T-helper 2 cell (primary cell): ENCODE measurements at regions not wholly inside any gene's neighbourhood (a gene's known extent, or its start where the extent isn't known, plus 50 kb on each side); places are given as distances from the start of the nearest gene placed in this dataset.

Source experiments
- DNase-seq, 5 experiments: peaks; one replicate each; pipeline versions ENCODE4 v3.0.0 to v3.0.0-alpha.2; 2012 to 2022

GRCh38 chr2:234334756-234335155 lies 162.1 kb downstream of the ARL4C start:
- no peak for DNase-seq

- DNase-seq: no peak
Measured at GRCh38 chr2:234334151-234334550, 162.7 kb downstream of the ARL4C start.

GRCh38 chr2:234333168-234334130 lies 163.4 kb downstream of the ARL4C start:
- no peak for DNase-seq

GRCh38 chr2:234331966-234332365 lies 164.9 kb downstream of the ARL4C start:
- no peak for DNase-seq

- no peak for DNase-seq
Measured at GRCh38 chr2:234331566-234331965, 165.3 kb downstream of the ARL4C start.

- DNase-seq: no peak
Measured at GRCh38 chr2:234330902-234331301, 166.0 kb downstream of the ARL4C start.

GRCh38 chr2:234329202-234329960 lies 167.5 kb downstream of the ARL4C start:
- no peak for DNase-seq

- DNase-seq: no peak
Measured at GRCh38 chr2:234328444-234328990, 168.4 kb downstream of the ARL4C start.

GRCh38 chr2:234326694-234327093 lies 170.2 kb downstream of the ARL4C start:
- no peak for DNase-seq

GRCh38 chr2:234324116-234324515 lies 172.8 kb downstream of the ARL4C start:
- DNase-seq: no peak

- DNase-seq: no peak
Measured at GRCh38 chr2:234322766-234323465, 174.0 kb downstream of the ARL4C start.

GRCh38 chr2:234320066-234320465 lies 176.8 kb downstream of the ARL4C start:
- no peak for DNase-seq

GRCh38 chr2:234318361-234318760 lies 178.5 kb downstream of the ARL4C start:
- no peak for DNase-seq

- DNase-seq: peak in 2 of 5 experiments; percentile 7 to 58
Measured at GRCh38 chr2:234313558-234313957, 183.3 kb downstream of the ARL4C start.

GRCh38 chr2:234310166-234310565 lies 186.7 kb downstream of the ARL4C start:
- no peak for DNase-seq

GRCh38 chr2:234309431-234309830 lies 187.4 kb downstream of the ARL4C start:
- DNase-seq: no peak

GRCh38 chr2:234308813-234309195 lies 188.1 kb downstream of the ARL4C start:
- peak in 4 of 5 experiments; percentile 35 to 98 (median 58) for DNase-seq

- DNase-seq: no peak
Measured at GRCh38 chr2:234308073-234308812, 188.6 kb downstream of the ARL4C start.

GRCh38 chr2:234307322-234307961 lies 189.4 kb downstream of the ARL4C start:
- DNase-seq: no peak

GRCh38 chr2:234306426-234307173 lies 190.3 kb downstream of the ARL4C start:
- no peak for DNase-seq

- DNase-seq: no peak
Measured at GRCh38 chr2:234305846-234306245, 191.0 kb downstream of the ARL4C start.
